CD4-positive, alpha-beta memory T cell (primary cell): ENCODE measurements at regions not wholly inside any gene's neighbourhood (a gene's known extent, or its start where the extent isn't known, plus 50 kb on each side); places are given as distances from the start of the nearest gene placed in this dataset.
A peak's percentile ranks its signal among the peaks of the same experiment; 100 is the strongest.

Experiments used
- CTCF ChIA-PET: fragments of 350-600 bp; sonication (Branson Sonifier 250); formaldehyde crosslinking; loops from one replicate; lab custom pipeline; 2021; ENCODE audit warnings: inconsistent platforms; ENCODE audit not compliant: partially characterized antibody; lab: Charles Lee
- POLR2A ChIA-PET: fragments of 350-600 bp; sonication (Branson Sonifier 250); formaldehyde crosslinking; loops from one replicate; lab custom pipeline; 2021; ENCODE audit not compliant: partially characterized antibody; lab: Charles Lee
- DNase-seq, 5 donors: peaks; one replicate each; pipeline versions ENCODE4 v3.0.0 to v3.0.0-alpha.2; 2020 to 2022; ENCODE audit warnings: mixed read lengths in 1 of 5
- H3K27ac ChIP-seq: one replicate; pipeline ENCODE4 v1.7.0; 2013; ENCODE audit warnings: low read depth, low read length
- H3K27me3 ChIP-seq: 2 replicates; pipeline ENCODE4 v1.7.0; 2013; ENCODE audit warnings: mild to moderate bottlenecking, low read length, moderate library complexity; ENCODE audit not compliant: insufficient read depth
- H3K36me3 ChIP-seq: 2 replicates; pipeline ENCODE4 v1.7.0; 2013; ENCODE audit warnings: mild to moderate bottlenecking, low read length, moderate library complexity; ENCODE audit not compliant: insufficient read depth
- H3K4me1 ChIP-seq: 2 replicates; pipeline ENCODE4 v1.7.0; 2013; ENCODE audit warnings: mild to moderate bottlenecking, low read length, moderate library complexity; ENCODE audit not compliant: insufficient read depth
- H3K4me3 ChIP-seq, 2 donors: one replicate each; pipeline ENCODE4 v1.7.0; 2013; ENCODE audit warnings: low read length in 2 of 2, mild to moderate bottlenecking in 1 of 2
- H3K9me3 ChIP-seq, 2 donors: one replicate each; pipeline ENCODE4 v1.7.0; 2013; ENCODE audit warnings: low read length in 2 of 2, control low read depth in 1 of 2; ENCODE audit not compliant: control insufficient read depth in 1 of 2
- H3K27ac Mint-ChIP-seq, 7 donors: one replicate each; pipeline ENCODE4 v1.8.0; 2020 to 2021; ENCODE audit warnings: mixed read lengths in 7 of 7, mild to moderate bottlenecking in 6 of 7, inconsistent platforms in 3 of 7, moderate library complexity in 3 of 7
- H3K27me3 Mint-ChIP-seq, 2 donors: one replicate each; pipeline ENCODE4 v1.8.0; 2020 to 2021; ENCODE audit warnings: mixed read lengths in 2 of 2
- H3K36me3 Mint-ChIP-seq, 2 donors: one replicate each; pipeline ENCODE4 v1.8.0; 2020 to 2021; ENCODE audit warnings: mixed read lengths in 2 of 2, inconsistent platforms in 1 of 2, mild to moderate bottlenecking in 1 of 2
- H3K4me1 Mint-ChIP-seq, 4 donors: one replicate each; pipeline ENCODE4 v1.8.0; 2020 to 2021; ENCODE audit warnings: mixed read lengths in 4 of 4, mild to moderate bottlenecking in 1 of 4
- H3K4me3 Mint-ChIP-seq, 8 donors: one replicate each; pipeline ENCODE4 v1.8.0; 2020 to 2021; ENCODE audit warnings: mixed read lengths in 8 of 8, mild to moderate bottlenecking in 7 of 8, moderate library complexity in 6 of 8, inconsistent platforms in 3 of 8
- H3K9me3 Mint-ChIP-seq, 8 donors: one replicate each; pipeline ENCODE4 v1.8.0; 2020 to 2021; ENCODE audit warnings: mixed read lengths in 8 of 8, mild to moderate bottlenecking in 5 of 8, inconsistent platforms in 3 of 8, moderate library complexity in 1 of 8
- intact Hi-C: fragments of 100-400 bp; cut with micrococcal nuclease; formaldehyde crosslinking; loops from one replicate; pipeline ENCODE4 v1.15.1; 2023

- CTCF ChIA-PET = interaction anchor here (0.6 kb wide), 1 partner anchor 112 kb away, joined by 3 read pairs; no protein-coding TSS in a partner anchor
These were observed 185.8 kb upstream of the TMPO start for GRCh38 chr12:98329589-98329988.

GRCh38 chr12:98332642-98333041 is 182.7 kb upstream of the TMPO start:
- Mint-ChIP-seq H3K4me1 (no peaks in the 10 kb centered on the region), H3K4me3 (no peak overlapping the region), H3K9me3 (no peaks in the 10 kb centered on the region), H3K27ac (no peak overlapping the region), H3K27me3 (peaks cover 12 to 15% of the 10 kb centered on the region in 2 donors), H3K36me3 (no peaks in the 10 kb centered on the region)
- no peak for DNase-seq
- Histone ChIP-seq H3K27ac (no peak overlapping the region), H3K4me1 (no peaks in the 10 kb centered on the region), H3K4me3 (no peak overlapping the region), H3K27me3 (no peaks in the 10 kb centered on the region), H3K9me3 (no peaks in the 10 kb centered on the region), H3K36me3 (no peaks in the 10 kb centered on the region)
- intact Hi-C loops = no loop called here
- ChIA-PET POLR2A (no interaction called here), CTCF (no interaction called here)

More at GRCh38 chr12:98329589-98329988, 185.8 kb upstream of the TMPO start:
- Histone ChIP-seq H3K4me3 (no peak overlapping the region), H3K36me3 (no peaks in the 10 kb centered on the region), H3K9me3 (no peaks in the 10 kb centered on the region), H3K4me1 (no peaks in the 10 kb centered on the region), H3K27me3 (no peaks in the 10 kb centered on the region), H3K27ac (no peak overlapping the region)
- Mint-ChIP-seq H3K9me3 (peaks cover 0 to 2% (median 0%) of the 10 kb centered on the region in 8 donors), H3K36me3 (no peaks in the 10 kb centered on the region), H3K4me3 (no peak overlapping the region), H3K27me3 (peaks cover 5 to 12% of the 10 kb centered on the region in 2 donors), H3K4me1 (no peaks in the 10 kb centered on the region), H3K27ac (no peak overlapping the region)
- POLR2A ChIA-PET = no interaction called here
- DNase-seq = no peak
- intact Hi-C loops = no loop called here

DNA sequence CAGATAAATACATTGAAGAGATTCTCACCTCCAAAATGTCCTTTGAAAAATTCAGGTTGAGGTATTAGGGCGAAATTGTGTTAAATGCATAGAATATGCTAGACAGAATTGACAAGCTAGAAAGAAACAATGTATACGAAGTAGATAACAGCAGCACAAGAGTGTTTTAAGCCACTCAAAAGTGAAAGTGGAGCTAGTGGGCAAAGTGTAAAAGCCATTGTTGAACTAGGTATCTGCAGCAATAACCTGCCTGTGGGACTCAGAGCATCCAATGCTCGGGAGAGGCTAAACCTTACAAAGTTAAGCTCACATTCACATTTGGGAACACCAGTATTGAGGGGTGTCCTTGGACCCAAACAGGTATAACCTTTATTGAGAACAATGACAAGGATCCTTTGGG is 180.6 kb upstream of the TMPO start:
- no peaks in the 10 kb centered on the region for H3K27me3 ChIP-seq
- H3K9me3 ChIP-seq = no peaks in the 10 kb centered on the region
- ChIA-PET CTCF (interaction anchor here (1.0 to 1.4 kb wide), 2 partner anchors 9 to 15 kb away, joined by 3 read pairs; no protein-coding TSS in a partner anchor), POLR2A (no interaction called here)
- no peak overlapping the region for H3K27ac ChIP-seq
- Mint-ChIP-seq H3K27ac (no peak overlapping the region), H3K9me3 (no peaks in the 10 kb centered on the region), H3K4me1 (no peaks in the 10 kb centered on the region), H3K4me3 (no peak overlapping the region), H3K27me3 (peaks cover 18 to 21% of the 10 kb centered on the region in 2 donors), H3K36me3 (no peaks in the 10 kb centered on the region)
- H3K4me3 ChIP-seq = no peak overlapping the region
- intact Hi-C loops = no loop called here
- no peaks in the 10 kb centered on the region for H3K4me1 ChIP-seq
- no peak for DNase-seq
- H3K36me3 ChIP-seq = no peaks in the 10 kb centered on the region

GRCh38 chr12:98341026-98341425 is 174.4 kb upstream of the TMPO start:
- Mint-ChIP-seq H3K27me3 (peaks cover 12 to 35% of the 10 kb centered on the region in 2 donors), H3K27ac (no peak overlapping the region), H3K36me3 (no peaks in the 10 kb centered on the region), H3K4me1 (no peaks in the 10 kb centered on the region), H3K9me3 (peaks cover 0 to 2% (median 0%) of the 10 kb centered on the region in 8 donors), H3K4me3 (no peak overlapping the region)
- H3K36me3 ChIP-seq = no peaks in the 10 kb centered on the region
- no peak overlapping the region for H3K4me3 ChIP-seq
- H3K9me3 ChIP-seq = no peaks in the 10 kb centered on the region
- DNase-seq = no peak
- intact Hi-C loops = no loop called here
- ChIA-PET CTCF (no interaction called here), POLR2A (no interaction called here)
- no peak overlapping the region for H3K27ac ChIP-seq
- H3K27me3 ChIP-seq = no peaks in the 10 kb centered on the region
- H3K4me1 ChIP-seq = no peaks in the 10 kb centered on the region

DNA sequence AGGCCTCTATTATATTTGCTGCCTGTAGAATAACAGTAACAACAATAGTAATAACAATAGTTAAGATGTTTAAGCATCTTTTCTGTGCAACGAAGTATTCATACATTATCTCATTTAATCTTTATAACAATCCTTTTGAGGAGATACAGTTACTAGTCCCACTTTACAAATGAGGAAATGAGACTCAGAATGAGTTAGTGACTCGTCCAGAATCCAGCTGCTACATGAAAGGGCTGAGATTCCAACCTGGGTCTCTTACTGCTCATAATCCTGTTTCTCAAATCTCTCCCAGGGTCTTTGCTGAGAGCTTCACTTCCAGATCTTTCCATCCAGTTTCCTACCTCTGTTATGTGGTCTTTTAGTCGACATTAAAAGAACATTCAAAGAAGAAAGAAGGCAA is 173.7 kb upstream of the TMPO start:
- Histone ChIP-seq H3K9me3 (no peaks in the 10 kb centered on the region), H3K27me3 (no peaks in the 10 kb centered on the region), H3K36me3 (no peaks in the 10 kb centered on the region), H3K4me3 (no peak overlapping the region), H3K27ac (no peak overlapping the region), H3K4me1 (no peaks in the 10 kb centered on the region)
- no peak for DNase-seq
- ChIA-PET CTCF (no interaction called here), POLR2A (no interaction called here)
- Mint-ChIP-seq H3K27ac (no peak overlapping the region), H3K27me3 (peaks cover 11 to 38% of the 10 kb centered on the region in 2 donors), H3K4me1 (no peaks in the 10 kb centered on the region), H3K36me3 (no peaks in the 10 kb centered on the region), H3K9me3 (peaks cover 0 to 2% (median 0%) of the 10 kb centered on the region in 8 donors), H3K4me3 (no peak overlapping the region)
- intact Hi-C loops = no loop called here

GRCh38 chr12:98343002-98343567 is 172.3 kb upstream of the TMPO start:
- Mint-ChIP-seq H3K27me3 (peaks cover 8 to 36% of the 10 kb centered on the region in 2 donors), H3K9me3 (peaks cover 0 to 2% (median 0%) of the 10 kb centered on the region in 8 donors), H3K36me3 (no peaks in the 10 kb centered on the region), H3K27ac (no peak overlapping the region), H3K4me1 (no peaks in the 10 kb centered on the region), H3K4me3 (peak overlapping the region in 1 of 8 donors; percentile 27)
- ChIA-PET POLR2A (no interaction called here), CTCF (no interaction called here)
- Histone ChIP-seq H3K36me3 (no peaks in the 10 kb centered on the region), H3K9me3 (no peaks in the 10 kb centered on the region), H3K27ac (no peak overlapping the region), H3K4me3 (no peak overlapping the region), H3K27me3 (no peaks in the 10 kb centered on the region), H3K4me1 (no peaks in the 10 kb centered on the region)
- DNase-seq = no peak
- intact Hi-C loops = no loop called here

- no peak for DNase-seq
- H3K27me3 Mint-ChIP-seq = peaks cover 5 to 26% of the 10 kb centered on the region in 2 donors
- H3K27ac ChIP-seq = no peak overlapping the region
- no peaks in the 10 kb centered on the region for H3K36me3 ChIP-seq
- no peak overlapping the region for H3K27ac Mint-ChIP-seq
- CTCF ChIA-PET = interaction anchor here (0.9 kb wide), 1 partner anchor 10 kb away, joined by 3 read pairs; no protein-coding TSS in a partner anchor
- H3K4me1 ChIP-seq = no peaks in the 10 kb centered on the region
- H3K36me3 Mint-ChIP-seq = no peaks in the 10 kb centered on the region
- POLR2A ChIA-PET = no interaction called here
- no peak overlapping the region for H3K4me3 ChIP-seq
- H3K9me3 Mint-ChIP-seq = peaks cover 0 to 2% (median 0%) of the 10 kb centered on the region in 8 donors
- intact Hi-C loops = no loop called here
- H3K4me1 Mint-ChIP-seq = no peaks in the 10 kb centered on the region
- H3K27me3 ChIP-seq = no peaks in the 10 kb centered on the region
- H3K9me3 ChIP-seq = no peaks in the 10 kb centered on the region
- no peak overlapping the region for H3K4me3 Mint-ChIP-seq
These were observed 171.1 kb upstream of the TMPO start for GRCh38 chr12:98344046-98344930.
